Midbrain (tissue), 1 donor: ENCODE measurements at regions not wholly inside any gene's neighbourhood (a gene's known extent, or its start where the extent isn't known, plus 50 kb on each side); places are given as distances from the start of the nearest gene placed in this dataset.
A peak's percentile ranks its signal among the peaks of the same experiment; 100 is the strongest.
"Not testable (repeated sequence)": the region's sequence is repeated elsewhere in the genome, so short reads cannot be mapped to it uniquely, and the experiment has no call there.

ENCODE experiments used
- DNase-seq: peaks from one replicate; lab custom pipeline; 2025; lab: John Stamatoyannopoulos, UW

DNA sequence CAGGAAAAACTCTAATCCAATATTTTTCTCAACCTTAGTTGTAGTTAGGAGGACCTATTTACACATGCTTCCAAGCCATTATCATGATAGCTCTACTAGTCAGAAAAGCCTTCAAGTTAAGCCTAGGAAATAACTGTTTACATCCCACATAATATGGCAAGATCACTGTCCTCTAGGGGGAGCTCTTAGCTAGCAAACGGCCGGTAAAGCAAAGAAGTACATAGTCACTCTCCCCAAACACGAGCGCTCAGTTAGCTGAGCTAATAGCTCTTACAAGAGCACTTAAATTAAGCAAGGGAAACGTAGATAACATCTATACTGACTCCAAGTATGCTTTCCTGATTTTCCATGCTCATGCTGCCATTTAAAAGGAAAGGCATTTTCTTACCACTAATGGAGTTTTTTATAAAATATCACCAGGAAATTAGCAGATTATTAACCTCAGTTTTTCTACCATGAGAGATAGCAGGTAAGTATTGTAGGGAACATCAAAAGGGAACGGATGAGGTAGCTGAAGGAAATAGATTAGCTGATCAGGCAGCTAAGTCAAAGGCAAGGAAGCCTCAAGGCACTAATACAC lies 100.6 kb upstream of the PABPC3 start:
- DNase-seq: peak; percentile 88

DNA sequence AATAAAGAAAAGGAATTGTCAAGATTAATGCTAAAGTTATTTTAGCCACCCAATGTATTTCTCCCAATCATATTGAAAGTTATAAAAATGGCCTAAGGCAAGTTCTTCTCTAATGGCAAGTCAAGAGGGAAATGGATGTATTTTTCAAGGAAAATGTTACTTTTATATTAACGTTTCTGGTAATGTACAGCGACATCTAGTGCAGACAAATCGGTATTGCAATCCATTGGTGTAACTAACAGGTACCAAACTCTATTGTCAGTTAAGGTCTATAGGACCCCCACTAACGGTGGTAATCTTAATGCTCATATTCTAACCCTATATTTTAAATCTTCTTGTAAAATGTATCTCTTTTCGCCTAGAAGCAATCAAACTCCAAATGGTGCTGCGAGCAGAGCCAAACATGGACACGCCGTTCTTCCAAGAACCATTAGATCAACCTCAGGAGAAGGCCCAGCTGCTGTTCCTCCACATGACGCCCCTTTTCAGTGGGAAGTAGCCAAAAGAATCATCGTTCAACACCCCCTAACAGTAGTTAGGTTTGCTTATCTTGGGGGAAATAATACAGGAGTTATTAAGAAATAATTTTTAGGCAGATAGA lies 98.5 kb upstream of the PABPC3 start:
- peak; percentile 76 for DNase-seq

DNA sequence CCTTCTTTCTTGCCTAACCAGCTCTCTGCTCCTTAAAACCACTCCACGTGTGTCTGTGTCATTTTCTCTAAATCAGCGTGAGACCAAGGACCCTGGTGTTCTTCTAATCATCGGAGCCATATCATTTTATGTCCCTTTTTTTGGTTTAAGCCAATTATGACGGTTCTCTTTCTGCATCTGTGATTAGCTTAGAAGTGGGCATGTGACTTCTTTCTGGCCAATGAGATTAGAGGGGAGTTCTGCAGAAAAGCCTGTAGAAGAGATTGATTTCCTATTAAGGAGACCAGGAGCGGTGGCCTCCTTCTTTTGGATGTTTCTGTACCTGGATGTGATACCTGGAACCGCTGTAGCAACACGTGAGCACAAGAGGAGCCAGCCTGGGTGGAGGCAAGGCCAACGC lies 97.5 kb upstream of the PABPC3 start:
- no peak for DNase-seq

DNA sequence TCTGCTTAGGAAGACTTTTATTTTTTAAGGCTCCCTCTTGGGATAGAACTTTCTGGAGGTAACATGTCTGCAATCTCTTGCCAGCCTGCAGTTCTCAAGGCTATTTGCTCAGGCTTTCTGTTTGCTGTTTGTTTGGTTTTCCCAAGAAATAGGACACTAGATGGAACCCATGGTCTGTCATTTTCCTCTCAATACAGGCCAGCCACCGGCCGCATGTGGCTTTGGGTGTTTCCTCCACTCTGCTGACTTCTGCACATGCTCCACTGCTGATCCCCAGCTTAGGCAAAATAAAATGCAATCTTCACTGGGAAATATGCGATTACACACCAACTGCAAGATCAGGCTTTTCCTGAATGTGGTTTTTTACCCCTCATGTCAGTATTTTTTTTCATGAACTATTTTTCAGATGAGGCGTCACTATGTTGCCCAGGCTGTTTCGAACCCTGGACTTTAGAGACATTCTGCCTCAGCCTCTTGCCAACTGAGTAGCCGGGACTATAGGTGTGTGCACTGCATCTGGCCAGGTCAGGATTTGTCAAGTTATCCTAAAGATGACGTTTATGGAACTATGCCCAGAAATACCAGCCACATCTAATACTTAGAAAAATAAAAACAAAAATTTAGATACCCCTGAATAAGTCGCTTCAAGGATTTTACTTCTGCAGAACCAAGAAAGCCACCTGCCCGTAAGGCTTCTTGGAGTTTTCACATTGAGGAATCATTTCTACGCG lies 94.3 kb upstream of the PABPC3 start:
- DNase-seq: no peak

DNA sequence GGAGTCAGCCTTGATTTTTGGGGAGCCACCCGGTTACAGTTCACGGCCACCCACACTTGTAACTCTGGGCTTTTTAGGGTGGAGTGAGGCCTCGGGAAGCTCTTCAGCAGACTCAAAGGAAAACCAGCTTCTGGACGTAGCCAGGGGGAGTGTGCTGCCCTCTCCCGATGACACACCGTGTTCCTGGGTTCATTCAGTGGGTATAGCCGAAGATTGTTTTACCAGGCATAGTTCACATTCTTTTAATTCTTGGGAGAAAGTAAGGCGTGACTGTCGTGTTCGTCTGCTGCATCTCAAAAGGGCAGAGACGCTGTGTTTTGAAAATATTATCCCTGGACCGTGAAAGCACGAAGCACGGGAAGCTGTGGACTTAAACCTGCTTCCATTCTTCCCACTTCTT lies 93.6 kb upstream of the PABPC3 start:
- not testable (repeated sequence) for DNase-seq

DNA sequence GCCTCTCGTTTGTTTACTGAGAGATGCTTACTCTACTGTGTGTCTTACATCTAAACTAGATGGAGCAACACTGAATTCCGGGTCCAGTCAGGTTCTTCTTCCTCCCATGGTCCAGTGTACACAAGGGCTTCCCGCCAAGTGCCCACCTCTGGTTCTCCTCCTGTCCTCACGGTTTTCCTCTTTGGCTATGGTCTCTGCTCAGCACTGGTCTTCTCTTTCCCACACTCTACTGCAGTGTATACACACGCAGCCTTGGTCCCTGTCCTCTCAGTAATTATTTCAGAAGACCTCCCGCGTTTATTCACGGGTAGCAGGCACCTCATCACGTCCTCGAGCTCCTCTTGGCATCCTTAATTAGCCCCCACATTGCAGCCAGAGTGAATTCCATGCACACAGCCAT lies 91.4 kb upstream of the PABPC3 start:
- DNase-seq: not testable (repeated sequence)

DNA sequence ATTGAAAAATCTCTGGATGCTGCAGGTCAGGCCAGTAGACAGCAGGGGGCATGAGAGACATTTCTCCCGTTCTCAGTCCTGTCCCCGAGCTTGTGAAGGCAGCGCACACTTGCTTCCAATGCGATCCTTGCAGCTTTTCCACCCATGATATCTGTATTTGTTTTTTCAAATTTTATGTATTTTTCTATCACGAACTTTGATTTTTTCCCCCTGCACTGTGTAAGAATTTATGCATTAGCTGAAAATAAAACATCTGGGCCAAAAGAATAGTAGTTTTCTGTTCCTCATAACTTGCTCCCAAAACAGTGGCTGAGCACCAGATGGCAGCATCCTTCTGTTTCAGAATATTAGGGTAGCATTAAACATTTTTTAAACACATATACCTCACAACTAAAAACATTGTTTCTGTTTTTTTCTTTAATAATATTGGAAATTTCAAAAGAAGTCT lies 90.9 kb upstream of the PABPC3 start:
- DNase-seq: peak; percentile 72

DNA sequence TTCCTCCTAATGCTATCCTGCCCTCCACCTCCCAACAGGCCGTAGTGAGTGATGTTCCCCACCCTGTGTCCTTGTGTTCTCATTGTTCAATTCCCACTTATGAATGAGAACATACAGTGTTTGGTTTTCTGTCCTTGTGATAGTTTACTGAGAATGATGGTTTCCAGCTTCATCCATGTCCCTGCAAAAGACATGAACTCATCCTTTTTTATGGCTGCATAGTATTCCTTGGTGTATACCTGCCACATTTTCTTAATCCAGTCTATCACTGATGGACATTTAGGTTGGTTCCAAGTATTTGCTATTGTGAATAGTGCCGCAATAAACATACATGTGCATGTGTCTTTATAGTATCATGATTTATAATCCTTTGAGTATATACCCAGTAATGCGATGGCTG lies 88.5 kb upstream of the PABPC3 start:
- not testable (repeated sequence) for DNase-seq

DNA sequence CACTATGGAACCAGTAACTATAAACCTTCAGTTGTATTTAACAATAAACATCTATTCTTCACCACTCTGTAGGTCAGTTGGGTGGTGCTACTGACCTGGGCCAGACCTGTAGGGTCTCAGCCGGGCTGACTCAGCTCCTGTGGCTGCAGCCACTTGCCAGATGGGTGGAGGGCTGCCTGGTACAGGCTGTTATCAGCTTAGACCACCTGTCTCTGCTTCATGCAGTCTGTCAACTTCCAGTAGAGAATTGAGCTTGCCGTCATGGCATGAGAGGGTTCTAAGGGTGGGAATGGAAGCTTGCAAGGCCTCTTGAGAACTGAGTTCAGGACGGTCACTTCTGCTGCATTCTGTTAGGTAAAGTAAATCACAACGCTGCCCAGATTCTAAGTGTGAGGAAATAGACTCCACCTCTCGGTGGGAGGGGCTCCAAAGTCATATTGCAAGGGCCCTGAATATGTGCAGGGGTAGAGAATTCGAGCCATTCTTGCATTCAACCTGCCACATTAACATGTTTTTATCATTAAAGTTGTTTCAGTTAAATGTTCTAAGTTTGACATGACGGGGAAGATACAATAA lies 81.5 kb upstream of the PABPC3 start:
- not testable (repeated sequence) for DNase-seq

DNA sequence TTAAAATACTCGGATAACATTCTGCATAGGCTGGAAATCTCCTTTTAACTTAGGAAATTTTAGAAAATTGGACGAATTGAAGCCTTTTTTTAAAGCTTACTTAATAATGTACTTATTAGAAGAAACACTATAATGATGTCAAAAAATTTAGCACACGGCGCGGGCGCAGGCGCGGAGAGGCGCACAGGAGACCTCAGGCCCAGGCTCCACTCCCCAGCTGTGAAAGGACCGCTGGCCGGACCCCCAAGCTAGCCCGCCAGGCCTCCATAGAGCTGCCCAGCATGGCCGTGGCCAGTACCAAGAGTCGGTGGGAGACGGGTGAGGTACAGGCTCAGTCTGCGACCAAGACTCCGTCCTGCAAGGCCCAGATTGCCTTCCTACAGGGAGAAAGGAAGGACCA lies 78.8 kb upstream of the PABPC3 start:
- DNase-seq: not testable (repeated sequence)

DNA sequence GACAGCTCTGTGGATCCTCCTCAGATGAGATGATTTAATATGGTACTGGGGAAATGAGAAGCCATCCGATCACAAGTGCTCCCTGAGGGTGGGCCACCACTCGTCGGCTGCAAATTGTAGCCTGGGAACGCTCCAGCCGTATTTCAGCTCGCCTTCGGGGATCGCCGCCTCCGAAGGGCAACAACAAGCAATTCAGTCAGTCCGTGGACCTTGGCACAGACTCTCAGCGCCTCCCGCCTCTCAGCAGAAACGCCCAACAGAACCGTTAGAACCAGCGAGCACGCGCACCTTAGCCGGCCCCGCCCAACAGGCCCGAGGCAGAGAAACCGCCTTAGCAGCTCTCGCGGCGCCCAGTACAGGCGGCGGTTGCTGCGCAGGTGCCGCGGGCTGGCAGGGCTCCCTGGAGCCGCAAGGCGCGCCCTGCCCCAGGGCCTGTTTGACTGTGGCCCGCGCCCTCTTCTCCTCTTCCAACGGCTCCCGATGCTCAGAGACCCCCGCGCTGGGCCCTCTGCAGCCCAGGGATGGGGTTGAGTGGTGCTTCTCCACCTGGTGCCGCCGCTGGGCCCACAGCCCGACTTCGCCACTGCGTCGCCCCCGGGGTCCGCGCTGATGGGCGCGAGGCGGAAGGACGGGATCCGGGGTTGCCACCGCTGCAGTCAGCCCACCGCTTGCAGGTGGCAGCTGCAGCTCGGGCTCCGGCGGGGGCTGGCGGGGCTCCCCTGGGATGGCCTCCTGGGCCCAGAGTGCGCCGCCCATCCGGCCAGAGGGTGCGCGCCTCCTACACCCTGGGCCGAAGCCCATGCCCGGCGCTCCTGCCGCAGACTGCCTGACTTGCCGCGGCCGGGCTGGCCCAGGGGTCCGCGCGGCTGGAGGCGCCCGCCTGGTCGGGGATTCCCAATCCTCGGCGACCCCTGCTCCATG lies 77.9 kb upstream of the PABPC3 start:
- DNase-seq: peak; percentile 28

DNA sequence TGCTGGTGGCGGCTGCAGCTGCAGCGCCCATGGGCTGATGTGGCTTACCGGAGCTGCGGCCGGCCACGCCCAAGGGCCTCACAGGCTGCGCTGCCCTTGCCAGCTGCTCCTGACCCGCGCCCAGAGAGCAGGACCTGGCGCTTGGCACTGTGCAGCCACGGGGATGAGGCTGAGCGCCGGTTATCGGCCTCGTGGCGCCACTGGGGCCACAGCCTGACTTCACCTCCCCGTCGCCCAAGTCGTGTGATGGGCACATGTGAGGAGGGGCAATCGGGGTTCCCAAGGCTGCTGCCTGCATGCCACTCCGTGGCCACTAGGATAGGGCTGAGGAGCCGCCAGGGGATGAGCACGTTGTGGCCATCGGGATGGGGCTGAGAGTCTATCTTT lies 77.2 kb upstream of the PABPC3 start:
- no peak for DNase-seq

DNA sequence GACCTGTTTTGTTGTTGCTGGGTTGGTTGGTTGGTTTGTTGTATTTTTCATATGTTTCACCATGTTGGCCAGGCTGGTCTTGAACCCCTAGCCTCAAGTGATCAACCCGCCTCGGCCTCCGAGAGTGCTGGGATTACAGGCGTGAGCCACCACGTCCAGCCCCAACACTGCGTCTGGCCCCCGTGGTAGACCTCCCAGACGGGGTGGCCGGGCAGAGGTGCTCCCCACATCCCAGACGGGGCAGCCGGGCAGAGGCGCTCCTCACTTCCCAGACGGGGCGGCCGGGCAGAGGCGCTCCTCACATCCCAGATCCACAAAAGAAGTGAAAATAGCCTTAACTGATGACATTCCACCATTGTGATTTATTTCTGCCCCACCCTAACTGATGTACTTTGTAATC lies 76.2 kb upstream of the PABPC3 start:
- DNase-seq: not testable (repeated sequence)

DNA sequence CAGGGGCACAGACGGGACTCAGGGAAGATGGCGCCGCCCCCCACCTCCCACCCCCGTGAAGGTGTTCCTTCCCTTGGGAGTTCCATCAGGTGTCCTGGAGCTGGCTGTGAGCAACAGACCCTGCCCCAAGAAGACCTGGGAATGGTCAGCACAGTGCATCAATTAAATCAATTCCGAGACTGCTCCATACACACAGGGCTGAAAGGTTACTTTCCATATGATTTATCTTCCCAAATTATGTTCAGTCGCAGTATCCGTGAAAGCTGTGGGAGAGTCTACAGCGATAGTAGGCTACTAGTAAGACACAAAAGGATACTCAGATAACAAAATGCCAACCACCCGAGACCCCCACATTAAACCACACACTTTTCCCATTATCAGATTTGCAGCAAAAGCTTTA lies 71.8 kb upstream of the PABPC3 start:
- DNase-seq: no peak

DNA sequence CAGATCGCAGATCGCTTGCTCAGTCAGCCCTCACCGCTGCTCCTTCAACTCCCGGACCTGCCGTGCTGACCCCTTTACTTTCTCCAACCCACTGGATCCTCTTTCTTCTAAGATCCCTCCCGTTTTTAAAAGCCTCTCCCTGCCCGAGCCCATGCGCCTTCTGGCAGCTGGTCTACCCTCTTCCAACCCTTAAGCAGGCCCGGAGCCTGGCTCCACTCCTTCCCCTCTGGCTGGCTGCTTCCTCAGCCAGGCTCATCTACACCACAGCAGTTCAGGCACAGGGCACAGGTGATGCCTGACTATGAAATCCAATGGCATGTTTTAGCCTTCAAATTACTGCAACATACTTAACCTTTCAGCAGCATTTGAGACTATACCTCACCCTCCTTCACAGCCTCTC lies 63.8 kb upstream of the PABPC3 start:
- no peak for DNase-seq

DNA sequence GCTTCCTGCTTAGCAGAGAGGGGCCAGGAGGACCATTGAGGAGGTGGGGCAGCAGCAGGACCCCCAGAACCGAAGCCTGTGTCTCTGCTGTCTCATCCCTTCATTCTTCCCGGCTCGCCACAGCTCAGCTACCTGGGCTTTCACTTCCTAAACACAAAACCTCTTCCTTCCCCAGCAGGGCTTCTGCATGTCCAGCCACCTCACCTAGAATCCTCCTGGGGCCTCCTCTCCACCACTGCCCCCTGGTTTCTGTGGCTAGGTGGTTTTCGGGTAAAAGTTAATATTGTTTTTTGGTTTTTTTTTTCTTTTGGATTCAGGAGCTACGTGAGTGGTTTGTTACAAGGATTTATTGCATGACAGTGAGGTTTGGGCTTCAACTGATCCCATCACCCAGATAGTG lies 61.8 kb upstream of the PABPC3 start:
- DNase-seq: no peak

DNA sequence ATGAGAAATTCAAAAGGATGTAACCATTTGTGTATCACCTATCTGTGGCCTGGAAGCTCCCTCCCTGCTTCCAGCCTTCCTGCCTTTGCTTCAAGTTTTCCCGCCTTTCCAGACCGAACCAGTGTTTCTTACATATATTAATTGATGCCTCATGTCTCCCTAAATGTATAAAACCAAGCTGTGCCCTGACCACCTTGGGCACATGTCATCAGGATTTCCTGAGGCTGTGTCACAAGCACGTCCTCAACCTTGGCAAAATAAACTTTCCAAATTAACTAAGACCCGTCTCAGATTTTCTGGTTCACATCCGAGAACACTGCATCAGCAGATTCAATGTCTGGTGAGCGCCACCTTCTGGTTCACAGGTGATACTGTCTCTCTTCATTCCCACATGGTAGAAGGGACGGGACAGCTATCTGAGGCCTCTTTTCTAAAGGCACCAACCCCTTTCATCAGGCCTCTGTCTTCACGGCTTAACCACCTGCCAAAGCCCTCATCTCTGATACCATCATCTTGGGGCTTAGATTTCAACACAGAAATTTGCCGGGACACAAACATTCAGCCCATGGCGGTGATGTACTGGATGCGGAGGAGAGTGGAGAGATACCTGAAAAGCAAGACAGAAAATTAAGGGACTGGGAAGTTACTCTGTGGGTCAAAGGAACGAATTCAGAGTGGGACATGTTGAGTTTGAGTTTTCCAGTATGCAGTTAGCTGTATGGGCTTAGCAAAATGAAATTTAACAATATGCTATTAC lies 58.7 kb upstream of the PABPC3 start:
- DNase-seq: peak; percentile 74

DNA sequence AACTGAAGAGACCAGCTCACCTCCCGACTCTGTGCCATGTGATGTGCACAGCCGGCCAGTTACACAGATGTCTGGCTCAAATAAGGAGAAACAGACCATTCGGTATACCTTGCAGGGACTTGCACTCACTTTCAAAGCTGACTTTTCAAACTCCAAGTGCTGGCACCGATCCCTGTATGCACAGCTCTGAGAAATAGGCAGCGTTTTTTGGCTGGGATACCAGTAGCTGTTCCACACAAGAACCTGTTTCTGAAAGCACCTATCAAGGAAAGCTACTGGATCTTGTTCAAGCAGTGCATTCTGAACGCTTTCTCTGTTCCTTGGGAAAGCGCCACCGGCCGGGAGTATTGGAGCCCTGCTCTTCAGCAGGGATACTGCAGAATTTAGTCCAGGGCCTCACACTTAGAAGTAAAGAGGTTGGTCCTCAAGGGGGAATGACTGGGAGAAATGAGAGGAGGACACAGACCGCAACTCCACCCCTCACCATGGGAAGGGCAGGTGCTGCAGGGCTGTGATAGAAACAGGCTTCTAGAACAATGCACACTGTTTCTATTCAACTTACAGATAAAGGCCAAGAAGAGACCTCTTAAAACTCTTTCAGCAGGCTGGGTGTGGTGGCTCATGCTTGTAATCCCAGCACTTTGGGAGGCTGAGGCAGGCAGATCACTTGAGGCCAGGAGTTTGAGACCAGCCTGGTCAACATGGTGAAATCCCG lies 53.6 kb upstream of the PABPC3 start:
- no peak for DNase-seq

DNA sequence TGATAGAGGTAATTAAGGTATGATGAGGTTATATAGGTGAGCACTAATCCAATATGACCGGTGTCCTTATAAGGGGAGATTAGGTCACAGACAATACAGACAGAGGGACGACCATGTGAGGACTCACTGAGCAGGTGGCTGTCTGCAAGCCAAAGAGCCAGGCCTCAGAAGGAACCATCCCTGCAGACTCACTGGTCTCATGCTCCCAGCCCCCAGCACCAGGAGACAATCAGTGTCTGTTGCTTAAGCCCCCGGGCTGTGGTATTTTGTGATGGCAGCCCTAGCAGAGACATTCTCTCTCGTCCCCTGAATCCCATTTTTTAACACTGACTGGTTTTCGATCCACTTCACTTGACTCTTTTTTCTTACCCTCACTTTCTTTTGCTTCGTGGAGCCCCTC lies 51.9 kb upstream of the PABPC3 start:
- DNase-seq: no peak
